Esophagus squamous epithelium (tissue), 5 donors: ENCODE measurements at regions not wholly inside any gene's neighbourhood (a gene's known extent, or its start where the extent isn't known, plus 50 kb on each side); places are given as distances from the start of the nearest gene placed in this dataset.
"Not testable (repeated sequence)": the region's sequence is repeated elsewhere in the genome, so short reads cannot be mapped to it uniquely, and the experiment has no call there.

Experiments used
- DNase-seq: peaks from one replicate; lab custom pipeline; 2025; lab: John Stamatoyannopoulos, UW
- H3K27ac ChIP-seq, 4 donors: fragments of 200-600 bp; sonication (generic); one replicate each; pipeline ENCODE4 v1.5.1; 2016 to 2019; ENCODE audit warnings: mild to moderate bottlenecking in 1 of 4
- H3K27me3 ChIP-seq, 4 donors: fragments of 200-600 bp; sonication (generic); 1 replicate in 3 of 4; 2 replicates in 1 of 4; pipeline versions ENCODE4 v1.5.1 to v1.6.0; 2017 to 2021; ENCODE audit warnings: antibody characterized with exemption in 1 of 4
- H3K36me3 ChIP-seq, 3 donors: fragments of 200-600 bp; sonication (generic); one replicate each; pipeline ENCODE4 v1.5.1; 2016 to 2019
- H3K4me1 ChIP-seq, 3 donors: fragments of 200-600 bp; sonication (generic); one replicate each; pipeline ENCODE4 v1.5.1; 2017 to 2019
- H3K4me3 ChIP-seq, 4 donors: fragments of 200-600 bp; sonication (generic); 1 replicate in 3 of 4; 2 replicates in 1 of 4; pipeline ENCODE4 v1.5.1; 2016 to 2019; ENCODE audit warnings: mild to moderate bottlenecking in 2 of 4, moderate library complexity in 1 of 4
- H3K9me3 ChIP-seq, 3 donors: fragments of 200-600 bp; sonication (generic); one replicate each; pipeline ENCODE4 v1.5.1; 2016 to 2019
- CTCF ChIP-seq, 6 experiments: fragments of 450-650 bp in 4 of 6; fragments of 200-600 bp in 2 of 6; sonication (generic) in 2 of 6; IDR thresholded peaks; one replicate each; pipeline ENCODE4 v1.5.1; 2016 to 2019; ENCODE audit warnings: antibody characterized with exemption in 6 of 6, mild to moderate bottlenecking in 4 of 6, moderate library complexity in 4 of 6
- POLR2A ChIP-seq, 4 donors: fragments of 450-650 bp; IDR thresholded peaks; one replicate each; pipeline ENCODE4 v1.6.1; 2017; ENCODE audit warnings: antibody characterized with exemption in 4 of 4, mild to moderate bottlenecking in 4 of 4, moderate library complexity in 3 of 4
- WGBS, 2 donors: methylation state at CpG; one replicate each; pipeline ENCODE4 v1.1.5; 2018; 5-methylcytosine and 5-hydroxymethylcytosine counted together
- intact Hi-C: fragments of 100-400 bp; cut with DNase I; formaldehyde crosslinking; loops from one replicate; pipeline ENCODE4 v1.15.0; 2022
- small RNA-seq, 4 donors: library from RNA; depleted of rRNA; stranded (forward); fragments of <200 nt; gene quantifications; one replicate each; pipeline ENCODE3, GENCODE V24; 2016
- donor health status: DM: yes; HTN: yes; CAD: no.

DNA sequence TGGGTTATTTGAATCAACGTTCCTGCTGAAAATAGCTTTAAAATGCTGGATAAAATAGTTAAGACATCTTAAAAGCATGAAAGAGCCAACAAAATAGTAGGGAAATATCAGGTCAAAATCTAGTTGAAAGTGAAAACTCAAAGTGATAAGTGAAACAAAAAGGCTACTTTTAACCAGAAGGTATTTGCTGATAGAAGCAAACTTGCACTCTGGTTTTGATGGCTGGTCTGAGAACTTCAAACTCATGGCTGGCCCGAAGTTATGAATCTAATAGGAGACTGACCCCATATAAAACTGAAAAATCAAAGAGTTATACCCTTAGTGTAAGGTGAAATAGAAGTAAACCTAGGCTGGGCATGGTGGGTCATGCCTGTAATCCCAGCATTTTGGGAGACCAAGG is 66.3 kb upstream of the HOXC13 start:
- Histone ChIP-seq H3K27me3 (peaks cover 0 to 70% (median 0%) of the 10 kb centered on the region in 4 donors), H3K4me1 (no peaks in the 10 kb centered on the region), H3K9me3 (no peaks in the 10 kb centered on the region), H3K36me3 (no peaks in the 10 kb centered on the region), H3K4me3 (no peak overlapping the region), H3K27ac (no peak overlapping the region)
- intact Hi-C loops, result no loop called here
- 57 to 58% methylated on average over 2 of the region's 2 CpGs for WGBS, 2 donors
- no peak for DNase-seq
- TF ChIP-seq CTCF (IDR thresholded peaks at IDR 0.05) (no peak), POLR2A (IDR thresholded peaks at IDR 0.05) (no peak)

- intact Hi-C loops, DNase-seq, H3K9me3 ChIP-seq, H3K36me3 ChIP-seq, H3K27ac ChIP-seq, H3K4me1 ChIP-seq, H3K4me3 ChIP-seq: not testable (repeated sequence)
- peaks cover 0 to 52% (median 0%) of the 10 kb centered on the region in 4 donors for H3K27me3 ChIP-seq
- WGBS, 2 donors, result 75 to 88% methylated on average over 3 of the region's 3 CpGs
These were observed 60.7 kb upstream of the HOXC13 start for GRCh38 chr12:53877961-53878360.

DNA sequence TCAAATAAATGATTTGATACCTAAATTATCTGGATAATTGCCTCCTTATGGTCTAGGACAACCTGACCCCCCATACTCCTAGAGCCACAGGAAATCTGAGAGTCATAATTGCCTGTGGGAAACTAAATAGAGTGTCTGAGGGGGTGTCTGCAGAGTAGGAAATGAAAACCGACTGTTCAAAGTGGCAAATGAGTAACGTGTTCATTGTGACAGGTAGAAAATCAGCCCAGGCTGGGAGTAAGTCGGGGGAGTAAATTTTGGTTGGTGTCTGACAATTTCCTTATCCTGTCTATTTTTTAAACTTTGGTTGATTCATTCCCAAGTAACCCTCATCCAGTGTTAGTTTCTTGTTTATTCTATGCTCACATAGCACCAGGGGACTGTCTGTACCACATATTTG is 51.6 kb upstream of the HOXC13 start:
- intact Hi-C loops, result no loop called here
- Histone ChIP-seq H3K27me3 (peaks cover 0 to 85% (median 0%) of the 10 kb centered on the region in 4 donors), H3K27ac (no peak overlapping the region), H3K9me3 (no peaks in the 10 kb centered on the region), H3K4me3 (no peak overlapping the region), H3K4me1 (no peaks in the 10 kb centered on the region), H3K36me3 (no peaks in the 10 kb centered on the region)
- WGBS, 2 donors, result 54 to 57% methylated on average over 3 of the region's 3 CpGs
- TF ChIP-seq CTCF (IDR thresholded peaks at IDR 0.05), result no peak
- TF ChIP-seq POLR2A (IDR thresholded peaks at IDR 0.05), result no peak
- no peak for DNase-seq

DNA sequence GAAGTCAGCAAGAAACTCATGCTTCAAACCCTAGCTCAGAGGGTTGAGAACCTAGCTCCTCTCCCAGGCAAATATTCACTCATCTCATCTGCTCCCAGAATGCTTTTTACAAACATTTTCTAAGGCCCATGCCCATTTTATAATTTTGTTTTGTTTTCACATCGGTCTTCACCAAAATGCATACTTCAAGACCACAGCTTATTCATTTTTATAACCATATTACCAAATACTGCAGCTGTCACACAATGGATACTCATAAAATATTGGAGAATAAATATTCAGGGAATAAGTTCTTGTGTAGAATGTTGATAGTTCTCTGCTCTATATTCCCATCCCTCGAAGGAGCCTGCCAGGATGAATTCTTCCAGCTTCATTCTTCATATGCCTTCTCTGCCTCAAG is 50.8 kb upstream of the HOXC13 start:
- Histone ChIP-seq H3K4me1 (no peaks in the 10 kb centered on the region), H3K27me3 (peaks cover 0 to 87% (median 0%) of the 10 kb centered on the region in 4 donors), H3K9me3 (no peaks in the 10 kb centered on the region), H3K4me3 (no peak overlapping the region), H3K27ac (no peak overlapping the region), H3K36me3 (no peaks in the 10 kb centered on the region)
- TF ChIP-seq CTCF (IDR thresholded peaks at IDR 0.05) (no peak), POLR2A (IDR thresholded peaks at IDR 0.05) (no peak)
- DNase-seq, result no peak
- WGBS, 2 donors, result 74 to 75% methylated on average over 2 of the region's 2 CpGs
- intact Hi-C loops, result no loop called here

Small RNA genes in the stretch of these regions (small RNA-seq; reads per million reads assigned to genes)
- 0 reads per million in 4 donors for gene RN7SKP289
